Nephron progenitor cell (in vitro differentiated cells): ENCODE measurements at regions not wholly inside any gene's neighbourhood (a gene's known extent, or its start where the extent isn't known, plus 50 kb on each side); places are given as distances from the start of the nearest gene placed in this dataset.

Source experiments
- DNase-seq: peaks from one replicate; pipeline ENCODE4 v3.0.0; 2021
- H3K27ac Mint-ChIP-seq: 2 replicates; pipeline ENCODE4 v1.8.0; 2021; ENCODE audit warnings: mild to moderate bottlenecking, moderate library complexity, mixed read lengths
- H3K27me3 Mint-ChIP-seq: 2 replicates; pipeline ENCODE4 v1.8.0; 2021; ENCODE audit warnings: mild to moderate bottlenecking, low read depth, mixed read lengths; ENCODE audit not compliant: poor library complexity
- H3K36me3 Mint-ChIP-seq: 2 replicates; pipeline ENCODE4 v1.8.0; 2021; ENCODE audit warnings: low read depth, mixed read lengths
- H3K4me1 Mint-ChIP-seq: 2 replicates; pipeline ENCODE4 v1.8.0; 2021; ENCODE audit warnings: mixed read lengths
- H3K4me3 Mint-ChIP-seq: 2 replicates; pipeline ENCODE4 v1.8.0; 2021; ENCODE audit warnings: mild to moderate bottlenecking, moderate library complexity, mixed read lengths
- H3K9me3 Mint-ChIP-seq: 2 replicates; pipeline ENCODE4 v1.8.0; 2021; ENCODE audit warnings: mild to moderate bottlenecking, moderate library complexity, mixed read lengths
- TF ChIP-seq, protein P1 (sequence below): fragments of 200-600 bp; sonication (generic); IDR thresholded peaks from 2 replicates; pipeline ENCODE4 v1.5.0; 2021; ENCODE audit warnings: antibody characterized with exemption

- TF ChIP-seq, protein P1, sequence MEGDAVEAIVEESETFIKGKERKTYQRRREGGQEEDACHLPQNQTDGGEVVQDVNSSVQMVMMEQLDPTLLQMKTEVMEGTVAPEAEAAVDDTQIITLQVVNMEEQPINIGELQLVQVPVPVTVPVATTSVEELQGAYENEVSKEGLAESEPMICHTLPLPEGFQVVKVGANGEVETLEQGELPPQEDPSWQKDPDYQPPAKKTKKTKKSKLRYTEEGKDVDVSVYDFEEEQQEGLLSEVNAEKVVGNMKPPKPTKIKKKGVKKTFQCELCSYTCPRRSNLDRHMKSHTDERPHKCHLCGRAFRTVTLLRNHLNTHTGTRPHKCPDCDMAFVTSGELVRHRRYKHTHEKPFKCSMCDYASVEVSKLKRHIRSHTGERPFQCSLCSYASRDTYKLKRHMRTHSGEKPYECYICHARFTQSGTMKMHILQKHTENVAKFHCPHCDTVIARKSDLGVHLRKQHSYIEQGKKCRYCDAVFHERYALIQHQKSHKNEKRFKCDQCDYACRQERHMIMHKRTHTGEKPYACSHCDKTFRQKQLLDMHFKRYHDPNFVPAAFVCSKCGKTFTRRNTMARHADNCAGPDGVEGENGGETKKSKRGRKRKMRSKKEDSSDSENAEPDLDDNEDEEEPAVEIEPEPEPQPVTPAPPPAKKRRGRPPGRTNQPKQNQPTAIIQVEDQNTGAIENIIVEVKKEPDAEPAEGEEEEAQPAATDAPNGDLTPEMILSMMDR: no peak
- H3K27ac Mint-ChIP-seq: no peak overlapping the region
- H3K4me3 Mint-ChIP-seq: no peak overlapping the region
- peaks cover 31% of the 10 kb centered on the region for H3K4me1 Mint-ChIP-seq
- peaks cover 5% of the 10 kb centered on the region for H3K27me3 Mint-ChIP-seq
- no peak for DNase-seq
- H3K36me3 Mint-ChIP-seq: no peaks in the 10 kb centered on the region
- H3K9me3 Mint-ChIP-seq: peaks cover 4% of the 10 kb centered on the region
These were observed 82.2 kb upstream of the LIFR start for GRCh38 chr5:38638656-38639055.

DNA sequence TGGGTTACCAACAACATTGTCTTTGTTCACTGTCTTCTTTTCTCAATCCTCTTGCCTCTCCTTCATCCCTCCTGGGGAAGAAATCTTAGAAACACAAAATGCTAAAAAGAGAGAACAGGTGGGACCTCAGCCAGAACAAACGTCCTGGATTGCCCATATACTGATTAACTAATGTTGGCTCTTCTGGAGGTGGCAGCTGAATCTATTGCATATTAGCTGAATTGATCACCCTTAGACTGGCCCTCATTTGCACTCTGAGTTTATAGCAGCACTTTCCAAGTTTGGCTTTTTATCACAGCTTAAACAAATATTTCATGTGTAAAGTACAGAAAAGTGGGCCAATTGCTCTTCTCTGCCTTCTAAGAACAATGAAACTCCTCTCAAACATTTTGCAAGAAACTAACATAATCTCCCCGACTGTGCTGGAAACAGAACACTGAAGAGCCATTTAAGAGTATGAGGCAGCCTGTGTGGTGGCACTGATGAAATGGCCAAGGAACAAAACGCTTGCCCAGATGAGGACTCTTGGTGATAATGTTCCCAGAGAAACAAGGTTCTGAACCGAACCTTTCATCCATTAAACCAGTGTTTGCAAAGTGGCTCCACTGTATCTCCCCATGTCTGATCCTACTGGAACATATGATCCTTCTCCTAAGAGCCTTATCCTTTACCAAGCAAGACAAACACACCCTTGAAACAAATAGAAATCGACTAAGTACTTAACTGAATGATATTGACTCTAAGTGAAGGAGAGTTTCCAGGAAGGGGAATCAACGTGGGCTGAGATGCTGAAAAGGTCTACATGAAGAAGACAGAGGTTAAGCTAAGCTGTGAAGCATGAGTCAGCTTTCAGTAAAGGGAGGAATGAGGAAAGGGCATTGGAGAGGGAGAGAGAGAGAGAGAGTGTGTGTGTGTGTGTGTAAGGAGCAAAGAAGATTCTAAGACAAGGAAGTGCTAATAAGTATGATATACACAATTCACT is 83.2 kb upstream of the LIFR start:
- TF ChIP-seq, protein P1: no peak
- no peak for DNase-seq
- no peak overlapping the region for H3K27ac Mint-ChIP-seq
- H3K9me3 Mint-ChIP-seq: peaks cover 7% of the 10 kb centered on the region
- H3K27me3 Mint-ChIP-seq: peaks cover 5% of the 10 kb centered on the region
- no peaks in the 10 kb centered on the region for H3K36me3 Mint-ChIP-seq
- H3K4me3 Mint-ChIP-seq: no peak overlapping the region
- peaks cover 33% of the 10 kb centered on the region for H3K4me1 Mint-ChIP-seq

DNA sequence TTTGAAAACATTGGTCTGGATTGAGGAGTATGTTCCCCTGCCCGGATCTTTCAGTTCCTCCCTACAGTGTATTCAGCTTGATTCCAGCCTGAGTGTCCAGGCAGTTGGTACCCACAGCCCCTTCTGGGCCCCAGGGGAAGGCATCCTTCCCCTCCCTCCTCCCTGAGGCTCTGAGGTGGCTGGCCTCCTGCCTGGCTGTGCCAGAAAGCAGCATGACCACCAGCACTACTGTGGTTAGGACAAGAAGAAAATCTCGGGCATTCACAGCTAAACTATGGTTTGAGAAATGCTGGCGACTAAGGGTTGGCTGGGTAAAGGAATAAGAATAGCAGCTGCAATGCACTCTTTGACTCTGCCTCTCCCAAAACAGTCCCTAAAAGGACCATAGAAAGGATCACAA is 84.6 kb upstream of the LIFR start:
- TF ChIP-seq, protein P1: no peak
- Mint-ChIP-seq H3K4me3 (no peak overlapping the region), H3K27me3 (peaks cover 5% of the 10 kb centered on the region), H3K36me3 (no peaks in the 10 kb centered on the region), H3K4me1 (peaks cover 33% of the 10 kb centered on the region), H3K9me3 (peaks cover 8% of the 10 kb centered on the region), H3K27ac (no peak overlapping the region)
- no peak for DNase-seq

DNA sequence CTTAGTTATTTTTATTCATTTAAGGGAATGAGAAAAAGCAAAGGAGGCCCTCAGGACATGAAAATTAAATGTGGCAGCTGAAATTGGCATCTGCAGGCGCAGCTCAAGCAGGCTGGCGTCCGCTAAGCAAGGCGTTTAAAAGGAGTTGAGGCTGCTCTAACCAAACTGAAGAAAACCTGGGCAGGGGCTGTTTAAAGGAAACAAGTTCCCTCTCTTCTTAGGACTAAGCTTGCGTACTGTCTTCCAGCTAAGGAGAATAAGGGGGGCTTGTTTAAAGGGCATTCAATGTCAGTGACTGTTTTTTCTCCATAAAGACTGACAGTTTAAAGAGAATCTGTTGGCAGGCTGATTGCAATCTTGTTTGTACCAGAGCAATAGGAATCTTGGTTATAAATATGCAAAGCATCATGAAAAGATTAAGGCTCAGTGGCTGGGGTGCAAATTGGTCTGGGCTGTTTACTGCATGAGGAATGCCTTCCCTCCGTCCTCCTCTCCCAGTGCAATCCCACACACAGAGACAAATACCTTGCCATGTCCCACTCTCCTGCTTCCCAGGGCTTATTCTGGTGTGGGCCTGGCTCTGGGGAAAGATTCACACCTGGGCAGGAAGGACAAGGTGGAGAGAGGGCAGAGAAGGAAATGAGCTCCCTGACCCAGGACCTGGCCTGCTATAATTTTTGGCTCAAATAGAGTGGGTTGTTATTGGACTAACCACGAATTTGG is 85.9 kb upstream of the LIFR start:
- H3K36me3 Mint-ChIP-seq: no peaks in the 10 kb centered on the region
- H3K4me1 Mint-ChIP-seq: peaks cover 28% of the 10 kb centered on the region
- TF ChIP-seq, protein P1: no peak
- no peak for DNase-seq
- peak overlapping the region; percentile 85 for H3K27ac Mint-ChIP-seq
- peaks cover 5% of the 10 kb centered on the region for H3K27me3 Mint-ChIP-seq
- H3K9me3 Mint-ChIP-seq: peaks cover 8% of the 10 kb centered on the region
- no peak overlapping the region for H3K4me3 Mint-ChIP-seq

- H3K36me3 Mint-ChIP-seq: no peaks in the 10 kb centered on the region
- peaks cover 4% of the 10 kb centered on the region for H3K27me3 Mint-ChIP-seq
- peaks cover 4% of the 10 kb centered on the region for H3K9me3 Mint-ChIP-seq
- no peak overlapping the region for H3K27ac Mint-ChIP-seq
- H3K4me1 Mint-ChIP-seq: peaks cover 30% of the 10 kb centered on the region
- DNase-seq: no peak
- TF ChIP-seq, protein P1: no peak
- H3K4me3 Mint-ChIP-seq: no peak overlapping the region
These were observed 87.2 kb upstream of the LIFR start for GRCh38 chr5:38643616-38644015.
